ENCODE measurements at regions not wholly inside any gene's neighbourhood (a gene's known extent, or its start where the extent isn't known, plus 50 kb on each side); places are given as distances from the start of the nearest gene placed in this dataset.

GRCh38 chr21:26683996-26684395 lies 110.9 kb upstream of the CYYR1 start:
- Histone ChIP-seq H3K27ac (no peak overlapping the region), H3K4me3 (no peak overlapping the region), H3K4me1 (replicated peaks in 1 of 2) (no peaks in the 10 kb centered on the region)
- in situ Hi-C loops (cut with MboI; ENCODE audit: low pct_unique_long_range_greater_than_20kb in 2 of 9, low sequenced_read_pairs in 9 of 9, unreplicated experiment in 9 of 9) = no loop called here
- 40 to 100% (median 85%) methylated on average over 1 to 2 of the region's 2 CpGs; no CpG with 5 or more reads in 4 of the 10 experiments for WGBS, 10 experiments
- ATAC-seq (replicated peaks in 6 of 8) = no peak

GRCh38 chr21:26679284-26679683 lies 106.2 kb upstream of the CYYR1 start:
- Histone ChIP-seq H3K4me3 (no peak overlapping the region), H3K27ac (no peak overlapping the region), H3K4me1 (replicated peaks in 1 of 2) (no peaks in the 10 kb centered on the region)
- 20 to 100% (median 89%) methylated on average over 1 to 3 of the region's 3 CpGs for WGBS, 10 experiments
- in situ Hi-C loops (cut with MboI; ENCODE audit: low pct_unique_long_range_greater_than_20kb in 2 of 9, low sequenced_read_pairs in 9 of 9, unreplicated experiment in 9 of 9) = no loop called here
- peak in 2 of 8 experiments; percentile 41 to 52 for ATAC-seq (replicated peaks in 6 of 8)

GRCh38 chr21:26674323-26674722 lies 101.2 kb upstream of the CYYR1 start:
- in situ Hi-C loops (cut with MboI; ENCODE audit: low pct_unique_long_range_greater_than_20kb in 2 of 9, low sequenced_read_pairs in 9 of 9, unreplicated experiment in 9 of 9) = no loop called here
- H3K4me3 ChIP-seq = no peak overlapping the region
- 0 to 84% (median 63%) methylated on average over 1 to 4 of the region's 5 CpGs; no CpG with 5 or more reads in 1 of the 10 experiments for WGBS, 10 experiments
- no peaks in the 10 kb centered on the region for H3K4me1 ChIP-seq (replicated peaks in 1 of 2)
- ATAC-seq (replicated peaks in 6 of 8) = peak in 3 of 8 experiments; percentile 36 to 76 (median 46)
- no peak overlapping the region for H3K27ac ChIP-seq

DNA sequence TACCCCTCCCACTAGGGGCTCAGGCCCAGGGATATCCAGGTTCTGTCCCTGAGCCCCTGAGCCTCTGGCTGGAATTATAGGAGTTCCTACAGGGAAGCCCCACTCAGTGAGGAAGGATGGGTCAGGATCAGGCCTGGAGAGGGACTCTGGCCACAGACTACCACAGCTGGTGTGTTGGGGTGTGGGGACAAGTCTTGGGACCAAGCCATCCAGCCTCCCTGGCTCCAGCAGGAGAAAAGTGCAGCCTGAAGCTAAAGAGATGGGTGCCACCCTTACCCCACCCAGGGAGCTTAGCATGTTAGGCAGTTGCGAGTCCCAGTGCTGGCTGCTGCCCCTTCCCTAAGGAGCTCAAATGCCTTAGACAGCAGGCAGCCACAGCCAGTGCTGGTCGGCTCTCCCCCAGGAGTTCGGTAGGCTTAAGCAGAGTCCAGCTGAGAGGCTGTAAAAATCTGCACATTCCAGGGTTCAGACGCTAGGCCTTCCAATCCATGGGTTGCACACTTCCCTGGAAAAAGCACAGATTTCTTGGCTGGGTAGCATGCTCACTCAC lies 96.2 kb upstream of the CYYR1 start:
- no peak overlapping the region for H3K27ac ChIP-seq
- in situ Hi-C loops (cut with MboI; ENCODE audit: low pct_unique_long_range_greater_than_20kb in 2 of 9, low sequenced_read_pairs in 9 of 9, unreplicated experiment in 9 of 9) = no loop called here
- no peaks in the 10 kb centered on the region for H3K4me1 ChIP-seq (replicated peaks in 1 of 2)
- no peak overlapping the region for H3K4me3 ChIP-seq
- ATAC-seq (replicated peaks in 6 of 8) = peak in 3 of 8 experiments; percentile 65 to 91 (median 70)
- WGBS, 10 experiments = 0 to 100% methylated on average over 1 of the region's 4 CpGs; no CpG with 5 or more reads in 8 of the 10 experiments

- 14 to 95% (median 74%) methylated on average over 1 to 4 of the region's 4 CpGs; no CpG with 5 or more reads in 1 of the 10 experiments for WGBS, 10 experiments
- no peak for ATAC-seq (replicated peaks in 6 of 8)
- Histone ChIP-seq H3K4me1 (replicated peaks in 1 of 2) (no peaks in the 10 kb centered on the region), H3K27ac (no peak overlapping the region), H3K4me3 (no peak overlapping the region)
- in situ Hi-C loops (cut with MboI; ENCODE audit: low pct_unique_long_range_greater_than_20kb in 2 of 9, low sequenced_read_pairs in 9 of 9, unreplicated experiment in 9 of 9) = no loop called here
Measured at GRCh38 chr21:26659757-26660156, 86.7 kb upstream of the CYYR1 start.

GRCh38 chr21:26659182-26659581 lies 86.1 kb upstream of the CYYR1 start:
- H3K27ac ChIP-seq = no peak overlapping the region
- 17 to 100% (median 75%) methylated on average over 1 of the region's 1 CpG; no CpG with 5 or more reads in 7 of the 10 experiments for WGBS, 10 experiments
- in situ Hi-C loops (cut with MboI; ENCODE audit: low pct_unique_long_range_greater_than_20kb in 2 of 9, low sequenced_read_pairs in 9 of 9, unreplicated experiment in 9 of 9) = no loop called here
- peak in 3 of 8 experiments; percentile 87 to 98 (median 98) for ATAC-seq (replicated peaks in 6 of 8)
- no peak overlapping the region for H3K4me3 ChIP-seq
- H3K4me1 ChIP-seq (replicated peaks in 1 of 2) = no peaks in the 10 kb centered on the region

- peak in 2 of 8 experiments; percentile 37 to 59 for ATAC-seq (replicated peaks in 6 of 8)
- in situ Hi-C loops (cut with MboI; ENCODE audit: low pct_unique_long_range_greater_than_20kb in 2 of 9, low sequenced_read_pairs in 9 of 9, unreplicated experiment in 9 of 9) = no loop called here
- no peak overlapping the region for H3K27ac ChIP-seq
- peaks cover 0 to 21% of the 10 kb centered on the region in 2 donors for H3K4me1 ChIP-seq (replicated peaks in 1 of 2)
- no peak overlapping the region for H3K4me3 ChIP-seq
- WGBS, 10 experiments = 25 to 100% (median 76%) methylated on average over 1 to 6 of the region's 6 CpGs
Measured at GRCh38 chr21:26655460-26655859, 82.4 kb upstream of the CYYR1 start.

DNA sequence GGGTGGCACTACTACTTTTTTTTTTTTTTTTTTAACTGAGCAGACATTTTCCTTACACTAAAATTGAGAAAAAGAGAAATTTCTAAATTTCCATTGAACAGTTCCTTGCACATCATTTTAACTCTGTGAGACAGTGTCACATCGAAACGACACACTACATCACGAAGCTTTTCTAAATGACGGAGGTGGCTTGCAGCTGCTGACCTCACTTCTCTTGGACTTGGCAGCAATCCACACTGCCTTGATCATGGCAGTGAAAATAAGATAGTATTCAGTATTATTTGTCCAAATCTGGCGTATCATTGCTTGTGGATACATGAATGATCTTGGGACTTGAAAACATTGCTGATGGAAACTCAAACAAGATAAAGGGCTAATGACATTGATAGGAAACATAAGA lies 80.3 kb upstream of the CYYR1 start:
- H3K27ac ChIP-seq = no peak overlapping the region
- 32 to 100% (median 77%) methylated on average over 1 to 5 of the region's 5 CpGs; no CpG with 5 or more reads in 1 of the 10 experiments for WGBS, 10 experiments
- peak in 4 of 8 experiments; percentile 27 to 79 (median 48) for ATAC-seq (replicated peaks in 6 of 8)
- in situ Hi-C loops (cut with MboI; ENCODE audit: low pct_unique_long_range_greater_than_20kb in 2 of 9, low sequenced_read_pairs in 9 of 9, unreplicated experiment in 9 of 9) = no loop called here
- no peak overlapping the region for H3K4me3 ChIP-seq
- peaks cover 0 to 21% of the 10 kb centered on the region in 2 donors for H3K4me1 ChIP-seq (replicated peaks in 1 of 2)

- Histone ChIP-seq H3K27ac (no peak overlapping the region), H3K4me1 (replicated peaks in 1 of 2) (peaks cover 0 to 21% of the 10 kb centered on the region in 2 donors), H3K4me3 (no peak overlapping the region)
- ATAC-seq (replicated peaks in 6 of 8) = peak in 5 of 8 experiments; percentile 61 to 84 (median 74)
- WGBS, 10 experiments = 0 to 40% (median 0%) methylated on average over 1 of the region's 1 CpG; no CpG with 5 or more reads in 1 of the 10 experiments
- in situ Hi-C loops (cut with MboI; ENCODE audit: low pct_unique_long_range_greater_than_20kb in 2 of 9, low sequenced_read_pairs in 9 of 9, unreplicated experiment in 9 of 9) = no loop called here
Measured at GRCh38 chr21:26652854-26653253, 79.8 kb upstream of the CYYR1 start.

DNA sequence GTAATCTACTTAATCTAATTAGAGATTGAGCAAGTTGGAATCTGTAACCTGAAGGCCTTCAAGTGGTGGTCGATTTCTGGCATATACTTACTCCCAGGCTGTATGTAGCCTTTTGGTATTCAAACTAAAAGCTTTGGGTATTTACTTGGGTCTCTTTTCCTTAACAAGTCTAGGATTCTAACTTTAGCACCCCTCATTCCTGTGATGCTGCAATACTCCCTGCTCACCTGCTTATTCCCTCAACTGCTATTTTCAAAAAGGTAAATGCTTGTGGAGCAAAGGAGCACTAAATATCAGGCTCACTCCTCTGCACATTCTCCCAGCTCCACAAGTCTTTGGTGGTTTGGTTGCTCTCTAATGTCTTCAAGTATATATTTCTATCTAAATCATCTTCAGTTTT lies 68.0 kb upstream of the CYYR1 start:
- WGBS, 10 experiments = 0 to 67% (median 47%) methylated on average over 1 of the region's 1 CpG; no CpG with 5 or more reads in 4 of the 10 experiments
- Histone ChIP-seq H3K4me1 (replicated peaks in 1 of 2) (no peaks in the 10 kb centered on the region), H3K4me3 (no peak overlapping the region), H3K27ac (no peak overlapping the region)
- in situ Hi-C loops (cut with MboI; ENCODE audit: low pct_unique_long_range_greater_than_20kb in 2 of 9, low sequenced_read_pairs in 9 of 9, unreplicated experiment in 9 of 9) = no loop called here
- no peak for ATAC-seq (replicated peaks in 6 of 8)

- Histone ChIP-seq H3K4me1 (replicated peaks in 1 of 2) (no peaks in the 10 kb centered on the region), H3K27ac (no peak overlapping the region), H3K4me3 (no peak overlapping the region)
- WGBS, 10 experiments = 6 to 100% (median 74%) methylated on average over 2 to 4 of the region's 4 CpGs
- in situ Hi-C loops (cut with MboI; ENCODE audit: low pct_unique_long_range_greater_than_20kb in 2 of 9, low sequenced_read_pairs in 9 of 9, unreplicated experiment in 9 of 9) = no loop called here
- peak in 3 of 8 experiments; percentile 90 to 94 (median 91) for ATAC-seq (replicated peaks in 6 of 8)
Measured at GRCh38 chr21:26637201-26637745, 64.2 kb upstream of the CYYR1 start.

GRCh38 chr21:26635681-26636080 lies 62.6 kb upstream of the CYYR1 start:
- 0 to 100% (median 72%) methylated on average over 1 to 3 of the region's 3 CpGs; no CpG with 5 or more reads in 1 of the 10 experiments for WGBS, 10 experiments
- in situ Hi-C loops (cut with MboI; ENCODE audit: low pct_unique_long_range_greater_than_20kb in 2 of 9, low sequenced_read_pairs in 9 of 9, unreplicated experiment in 9 of 9) = no loop called here
- no peak overlapping the region for H3K4me3 ChIP-seq
- ATAC-seq (replicated peaks in 6 of 8) = peak in 2 of 8 experiments; percentile 53 to 76
- no peaks in the 10 kb centered on the region for H3K4me1 ChIP-seq (replicated peaks in 1 of 2)
- H3K27ac ChIP-seq = no peak overlapping the region

GRCh38 chr21:26632691-26633090 lies 59.6 kb upstream of the CYYR1 start:
- in situ Hi-C loops (cut with MboI; ENCODE audit: low pct_unique_long_range_greater_than_20kb in 2 of 9, low sequenced_read_pairs in 9 of 9, unreplicated experiment in 9 of 9) = no loop called here
- H3K27ac ChIP-seq = no peak overlapping the region
- H3K4me1 ChIP-seq (replicated peaks in 1 of 2) = no peaks in the 10 kb centered on the region
- H3K4me3 ChIP-seq = no peak overlapping the region
- WGBS, 10 experiments = 50 to 100% (median 73%) methylated on average over 1 to 2 of the region's 2 CpGs; no CpG with 5 or more reads in 2 of the 10 experiments
- no peak for ATAC-seq (replicated peaks in 6 of 8)

GRCh38 chr21:26626187-26626586 lies 53.1 kb upstream of the CYYR1 start:
- H3K27ac ChIP-seq = no peak overlapping the region
- 40 to 100% (median 93%) methylated on average over 1 to 8 of the region's 14 CpGs; no CpG with 5 or more reads in 3 of the 10 experiments for WGBS, 10 experiments
- in situ Hi-C loops (cut with MboI; ENCODE audit: low pct_unique_long_range_greater_than_20kb in 2 of 9, low sequenced_read_pairs in 9 of 9, unreplicated experiment in 9 of 9) = no loop called here

More at GRCh38 chr21:26626187-26626586, 53.1 kb upstream of the CYYR1 start:
- Histone ChIP-seq H3K4me3 (no peak overlapping the region), H3K4me1 (replicated peaks in 1 of 2) (no peaks in the 10 kb centered on the region)
- ATAC-seq (replicated peaks in 6 of 8) = no peak

Data from motor neuron (in vitro differentiated cells).